ENCODE measurements at regions not wholly inside any gene's neighbourhood (a gene's known extent, or its start where the extent isn't known, plus 50 kb on each side); places are given as distances from the start of the nearest gene placed in this dataset.

DNA sequence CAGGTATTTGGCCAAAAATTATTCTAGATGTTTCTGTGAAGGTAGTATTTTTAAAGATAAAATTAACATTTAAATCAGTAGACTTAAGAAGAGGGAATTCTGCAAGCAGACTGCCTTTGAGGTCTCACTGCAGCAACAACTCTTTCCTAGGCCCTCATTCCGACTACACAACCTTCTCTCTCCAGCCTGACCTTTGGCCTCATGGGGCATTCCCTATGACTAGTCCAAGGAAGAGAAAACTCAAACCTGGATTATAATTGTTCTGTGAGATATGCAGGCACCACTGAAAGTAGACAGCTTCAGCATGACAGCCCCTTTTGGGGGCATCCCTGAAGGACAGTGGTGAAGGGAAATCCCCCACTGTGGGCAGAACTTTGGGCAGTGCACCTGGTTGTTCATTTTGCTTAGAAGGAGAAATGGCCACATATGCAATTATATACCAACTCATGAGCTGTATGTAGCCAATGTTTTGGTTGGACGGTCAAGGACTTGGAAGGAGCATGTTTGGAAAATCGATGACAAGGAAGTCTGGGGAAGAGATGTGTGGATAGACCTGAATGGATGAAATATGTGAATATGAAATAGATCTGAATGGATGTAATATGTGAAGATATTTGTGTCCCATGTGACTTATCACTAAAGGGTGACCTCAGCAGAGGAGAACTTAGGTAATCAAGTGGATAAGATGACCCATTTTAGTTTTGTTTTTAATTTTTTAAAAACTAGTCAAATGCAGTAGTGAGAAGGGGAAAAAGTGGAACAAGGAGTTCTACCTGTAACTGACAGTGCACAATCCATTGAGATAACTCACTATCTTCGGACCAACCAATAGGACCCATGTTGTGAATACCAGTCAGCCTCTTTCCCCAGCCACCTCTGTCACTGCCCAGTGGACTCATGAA lies 233.3 kb upstream of the FOXN3 start:
- no peak for ATAC-seq (ENCODE audit: low FRiP score)
- TF ChIP-seq, protein P1, sequence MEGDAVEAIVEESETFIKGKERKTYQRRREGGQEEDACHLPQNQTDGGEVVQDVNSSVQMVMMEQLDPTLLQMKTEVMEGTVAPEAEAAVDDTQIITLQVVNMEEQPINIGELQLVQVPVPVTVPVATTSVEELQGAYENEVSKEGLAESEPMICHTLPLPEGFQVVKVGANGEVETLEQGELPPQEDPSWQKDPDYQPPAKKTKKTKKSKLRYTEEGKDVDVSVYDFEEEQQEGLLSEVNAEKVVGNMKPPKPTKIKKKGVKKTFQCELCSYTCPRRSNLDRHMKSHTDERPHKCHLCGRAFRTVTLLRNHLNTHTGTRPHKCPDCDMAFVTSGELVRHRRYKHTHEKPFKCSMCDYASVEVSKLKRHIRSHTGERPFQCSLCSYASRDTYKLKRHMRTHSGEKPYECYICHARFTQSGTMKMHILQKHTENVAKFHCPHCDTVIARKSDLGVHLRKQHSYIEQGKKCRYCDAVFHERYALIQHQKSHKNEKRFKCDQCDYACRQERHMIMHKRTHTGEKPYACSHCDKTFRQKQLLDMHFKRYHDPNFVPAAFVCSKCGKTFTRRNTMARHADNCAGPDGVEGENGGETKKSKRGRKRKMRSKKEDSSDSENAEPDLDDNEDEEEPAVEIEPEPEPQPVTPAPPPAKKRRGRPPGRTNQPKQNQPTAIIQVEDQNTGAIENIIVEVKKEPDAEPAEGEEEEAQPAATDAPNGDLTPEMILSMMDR (IDR thresholded peaks at IDR 0.05), result no peak
- DNase-seq (ENCODE audit: low spot score), result no peak

DNA sequence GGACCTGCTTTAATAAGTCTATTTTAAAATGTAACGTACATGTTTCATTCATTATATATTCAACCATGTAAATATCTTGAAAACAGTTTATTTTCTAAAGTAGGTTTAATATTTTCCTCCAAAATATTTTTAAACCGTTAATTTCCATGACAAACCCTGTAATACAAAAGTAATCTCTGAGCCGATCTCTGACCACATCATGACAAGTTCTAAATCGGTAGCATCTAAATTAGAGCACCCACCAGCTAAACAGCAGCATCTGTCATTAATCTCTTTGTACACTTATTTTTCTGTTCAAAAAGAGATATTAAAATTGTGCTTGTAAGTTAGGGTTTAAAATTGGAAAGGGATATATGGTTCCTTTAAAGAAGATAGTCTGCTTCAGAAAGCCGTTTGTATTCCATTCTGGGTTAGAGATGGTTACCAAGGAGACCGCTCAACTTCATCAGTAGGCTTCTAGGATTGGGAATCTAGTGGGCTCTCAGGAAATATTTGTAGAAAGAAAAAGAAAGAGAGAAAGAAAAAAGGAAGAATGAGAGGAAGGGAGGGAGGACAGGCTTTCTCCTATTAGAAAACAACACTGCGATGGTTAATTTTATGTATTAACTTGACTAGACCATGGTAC lies 232.5 kb upstream of the FOXN3 start:
- no peak for ATAC-seq (ENCODE audit: low FRiP score)
- DNase-seq (ENCODE audit: low spot score), result no peak
- TF ChIP-seq, protein P1 (IDR thresholded peaks at IDR 0.05), result no peak

DNA sequence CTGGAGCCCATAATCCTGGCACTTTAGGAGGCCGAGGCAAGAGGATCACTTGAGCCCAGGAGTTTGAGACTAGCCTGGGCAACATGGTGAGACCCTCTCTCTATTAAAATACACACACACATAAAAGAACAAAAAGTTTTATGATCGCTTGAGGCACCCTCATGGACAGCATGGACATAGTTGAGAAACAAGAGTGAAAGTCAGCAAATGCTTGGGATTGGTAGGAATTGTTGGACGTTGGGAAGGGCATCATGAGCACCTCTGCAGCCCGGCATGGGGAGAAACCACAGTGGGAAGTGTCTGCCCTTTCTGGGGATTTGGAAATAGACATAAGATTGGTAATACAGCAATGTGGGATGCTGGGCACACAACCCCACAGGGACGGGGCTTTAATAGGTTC lies 231.9 kb upstream of the FOXN3 start:
- ATAC-seq (ENCODE audit: low FRiP score), result no peak
- TF ChIP-seq, protein P1 (IDR thresholded peaks at IDR 0.05), result no peak

DNA sequence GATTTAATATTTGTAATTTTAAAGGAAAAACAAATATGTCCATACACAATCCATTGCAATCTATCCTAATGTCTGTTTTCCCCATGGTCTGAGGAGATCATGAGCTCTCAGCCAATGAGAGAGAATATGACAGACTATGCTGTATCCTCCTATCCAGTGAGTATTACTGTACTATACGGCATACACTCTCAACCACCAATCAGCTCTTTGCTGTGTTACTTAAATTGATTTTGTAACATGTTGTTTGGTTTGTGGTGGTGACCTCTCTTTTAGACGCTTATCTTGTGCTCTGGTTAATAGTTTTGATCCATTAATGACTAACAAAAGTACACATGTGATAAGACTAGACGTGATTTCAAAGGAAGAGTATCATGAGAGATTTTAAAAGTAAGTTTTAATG lies 231.5 kb upstream of the FOXN3 start:
- no peak for ATAC-seq (ENCODE audit: low FRiP score)

More for the DNA sequence above, 231.9 kb upstream of the FOXN3 start:
- no peak for DNase-seq (ENCODE audit: low spot score)

DNA sequence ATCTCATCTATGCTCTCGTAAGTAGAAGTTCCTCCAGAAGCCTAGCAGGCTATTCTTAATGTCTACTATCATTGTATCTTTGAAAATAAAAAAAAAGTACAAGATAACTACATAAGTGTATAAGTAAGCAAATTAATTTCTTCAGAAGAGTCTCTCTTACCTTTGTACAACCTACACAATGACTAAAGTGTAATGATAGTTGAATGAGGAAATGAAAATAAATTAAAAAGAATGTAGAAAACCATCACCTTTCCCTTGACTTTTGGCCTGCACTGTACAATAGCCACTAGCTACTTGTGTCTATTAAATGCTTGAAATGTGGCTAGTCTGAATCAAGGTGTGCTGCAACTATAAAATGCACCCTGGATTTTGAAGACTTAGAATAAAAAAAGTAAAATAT lies 229.9 kb upstream of the FOXN3 start:
- DNase-seq (ENCODE audit: low spot score) (no peak), ATAC-seq (ENCODE audit: low FRiP score) (no peak)
- TF ChIP-seq, protein P1 (IDR thresholded peaks at IDR 0.05), result no peak

More for the DNA sequence above, 231.5 kb upstream of the FOXN3 start:
- TF ChIP-seq, protein P1 (IDR thresholded peaks at IDR 0.05), result no peak
- no peak for DNase-seq (ENCODE audit: low spot score)

DNA sequence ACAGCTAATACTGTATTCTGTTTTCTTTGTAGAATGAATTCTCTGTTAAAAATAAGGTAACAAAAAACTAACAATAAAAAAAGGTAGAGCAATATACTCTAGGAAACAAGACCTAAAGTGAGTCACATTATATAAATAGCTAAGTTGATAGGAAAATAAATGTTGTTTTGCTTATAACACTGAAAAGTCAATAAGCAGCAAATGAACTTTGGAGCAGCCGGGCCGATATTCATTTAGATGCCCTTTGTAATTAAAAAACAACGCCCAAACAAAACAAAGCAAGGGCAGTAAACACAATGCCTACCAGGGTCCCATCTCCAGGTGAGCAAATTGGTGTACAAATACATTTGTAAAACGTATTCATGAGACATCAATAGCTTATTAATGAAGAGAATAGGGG lies 227.6 kb upstream of the FOXN3 start:
- ATAC-seq (ENCODE audit: low FRiP score), result no peak
- no peak for DNase-seq (ENCODE audit: low spot score)
- TF ChIP-seq, protein P1 (IDR thresholded peaks at IDR 0.05), result no peak
